SK-N-DZ (cell line): ENCODE measurements at regions not wholly inside any gene's neighbourhood (a gene's known extent, or its start where the extent isn't known, plus 50 kb on each side); places are given as distances from the start of the nearest gene placed in this dataset.
"Not testable (repeated sequence)": the region's sequence is repeated elsewhere in the genome, so short reads cannot be mapped to it uniquely, and the experiment has no call there.

ENCODE experiments used
- DNase-seq: peaks from one replicate; pipeline ENCODE4 v3.0.0-alpha.2; 2015; ENCODE audit warnings: low spot score

GRCh38 chr6:44737829-44738528, 350.5 kb downstream of the CDC5L start:
- no peak for DNase-seq

GRCh38 chr6:44738601-44739146, 351.2 kb downstream of the CDC5L start:
- DNase-seq, result no peak

GRCh38 chr6:44739181-44739580, 351.7 kb downstream of the CDC5L start:
- no peak for DNase-seq

- DNase-seq, result no peak
These were observed 353.1 kb downstream of the CDC5L start for GRCh38 chr6:44740566-44741120.

- DNase-seq, result no peak
These were observed 354.7 kb downstream of the CDC5L start for GRCh38 chr6:44742201-44742600.

GRCh38 chr6:44742828-44743372, 355.4 kb downstream of the CDC5L start:
- DNase-seq, result no peak

GRCh38 chr6:44760116-44760515, 372.6 kb downstream of the CDC5L start:
- DNase-seq, result not testable (repeated sequence)

GRCh38 chr6:44761046-44761445, 373.5 kb downstream of the CDC5L start:
- no peak for DNase-seq

GRCh38 chr6:44762496-44762895, 375.0 kb downstream of the CDC5L start:
- no peak for DNase-seq

GRCh38 chr6:44771647-44772415, 384.3 kb downstream of the CDC5L start:
- DNase-seq, result no peak

- DNase-seq, result no peak
These were observed 385.3 kb downstream of the CDC5L start for GRCh38 chr6:44772838-44773237.

- DNase-seq, result no peak
These were observed 387.6 kb downstream of the CDC5L start for GRCh38 chr6:44775121-44775520.

- no peak for DNase-seq
These were observed 388.8 kb downstream of the CDC5L start for GRCh38 chr6:44776344-44776743.

- DNase-seq, result no peak
These were observed 391.0 kb downstream of the CDC5L start for GRCh38 chr6:44778513-44778912.
